ENCODE measurements at regions not wholly inside any gene's neighbourhood (a gene's known extent, or its start where the extent isn't known, plus 50 kb on each side); places are given as distances from the start of the nearest gene placed in this dataset.

- H3K4me1 ChIP-seq: no peaks in the 10 kb centered on the region
- H3K4me3 ChIP-seq: no peak overlapping the region
- H3K27ac ChIP-seq: no peak overlapping the region
- no peak for TF ChIP-seq CTCF (IDR thresholded peaks at IDR 0.05)
- H3K27me3 ChIP-seq (ENCODE audit: low read depth): no peaks in the 10 kb centered on the region
- intact Hi-C loops (cut with DNase I): no loop called here
- ATAC-seq: no peak
- no peaks in the 10 kb centered on the region for H3K36me3 ChIP-seq
- H3K9me3 ChIP-seq: no peaks in the 10 kb centered on the region
- DNase-seq: no peak
Observed at GRCh38 chr6:140027219-140027618, 652.8 kb upstream of the CITED2 start.

DNA sequence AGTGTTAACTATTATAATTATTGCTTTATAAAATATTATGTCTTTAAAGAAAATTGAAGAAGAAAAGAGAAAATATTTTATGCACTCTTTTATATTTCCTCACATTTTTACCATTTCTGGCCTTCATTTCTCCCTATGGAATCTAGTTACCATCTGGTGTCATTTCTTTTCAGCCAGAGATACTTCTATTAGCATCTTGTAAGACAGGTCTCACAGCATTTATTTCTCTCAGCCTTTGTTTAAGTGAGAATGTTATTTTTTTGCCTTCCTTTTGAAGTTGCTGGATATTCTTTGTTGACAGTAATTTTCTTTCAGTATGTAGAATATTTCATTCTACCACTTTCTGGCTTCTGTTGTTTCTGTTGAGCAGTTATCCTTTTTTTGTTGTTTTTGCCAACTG lies 652.1 kb upstream of the CITED2 start:
- H3K9me3 ChIP-seq: no peaks in the 10 kb centered on the region
- no peaks in the 10 kb centered on the region for H3K4me1 ChIP-seq
- no peaks in the 10 kb centered on the region for H3K27me3 ChIP-seq (ENCODE audit: low read depth)
- H3K4me3 ChIP-seq: no peak overlapping the region
- TF ChIP-seq CTCF (IDR thresholded peaks at IDR 0.05): no peak
- no peak overlapping the region for H3K27ac ChIP-seq
- DNase-seq (no peak), ATAC-seq (no peak)
- intact Hi-C loops (cut with DNase I): no loop called here
- no peaks in the 10 kb centered on the region for H3K36me3 ChIP-seq

DNA sequence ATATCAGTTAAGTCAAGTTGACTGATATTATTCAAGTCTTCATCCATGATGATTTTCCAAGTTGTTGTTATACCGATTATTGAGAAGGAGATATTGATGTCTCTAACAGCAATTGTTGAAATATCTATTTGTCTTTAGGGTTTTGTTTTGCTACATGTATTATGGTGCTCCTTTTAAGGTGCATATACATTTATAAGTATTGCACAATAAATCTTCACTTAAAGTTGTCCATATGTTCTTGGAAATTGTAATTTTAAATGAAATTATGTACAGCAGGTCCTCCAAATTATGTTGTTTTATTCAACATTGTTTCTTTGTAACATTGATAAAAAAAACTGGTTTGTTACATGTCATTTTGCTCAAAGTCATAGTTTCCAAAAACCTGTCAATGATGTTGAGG lies 650.7 kb upstream of the CITED2 start:
- no peak for TF ChIP-seq CTCF (IDR thresholded peaks at IDR 0.05)
- ATAC-seq (no peak), DNase-seq (no peak)
- Histone ChIP-seq H3K4me1 (no peaks in the 10 kb centered on the region), H3K4me3 (no peak overlapping the region), H3K27me3 (ENCODE audit: low read depth) (no peaks in the 10 kb centered on the region), H3K9me3 (peaks cover 9% of the 10 kb centered on the region), H3K27ac (no peak overlapping the region), H3K36me3 (no peaks in the 10 kb centered on the region)
- intact Hi-C loops (cut with DNase I): no loop called here

GRCh38 chr6:140020207-140020791 lies 645.9 kb upstream of the CITED2 start:
- ATAC-seq (no peak), DNase-seq (no peak)
- no peak for TF ChIP-seq CTCF (IDR thresholded peaks at IDR 0.05)
- Histone ChIP-seq H3K36me3 (no peaks in the 10 kb centered on the region), H3K27me3 (ENCODE audit: low read depth) (no peaks in the 10 kb centered on the region), H3K4me3 (no peak overlapping the region), H3K9me3 (peaks cover 13% of the 10 kb centered on the region), H3K4me1 (no peaks in the 10 kb centered on the region), H3K27ac (no peak overlapping the region)
- intact Hi-C loops (cut with DNase I): no loop called here

- ATAC-seq (no peak), DNase-seq (no peak)
- intact Hi-C loops (cut with DNase I): no loop called here
- H3K4me3 ChIP-seq: no peak overlapping the region
- H3K36me3 ChIP-seq: no peaks in the 10 kb centered on the region
- H3K9me3 ChIP-seq: peaks cover 13% of the 10 kb centered on the region
- H3K27me3 ChIP-seq (ENCODE audit: low read depth): no peaks in the 10 kb centered on the region
- H3K4me1 ChIP-seq: no peaks in the 10 kb centered on the region
- no peak overlapping the region for H3K27ac ChIP-seq
- TF ChIP-seq CTCF (IDR thresholded peaks at IDR 0.05): no peak
Observed at GRCh38 chr6:140018588-140018987, 644.1 kb upstream of the CITED2 start.

- no peak overlapping the region for H3K27ac ChIP-seq
- H3K4me1 ChIP-seq: no peaks in the 10 kb centered on the region
- ATAC-seq (no peak), DNase-seq (no peak)
- TF ChIP-seq CTCF (IDR thresholded peaks at IDR 0.05): no peak
- no peaks in the 10 kb centered on the region for H3K36me3 ChIP-seq
- intact Hi-C loops (cut with DNase I): no loop called here
- no peak overlapping the region for H3K4me3 ChIP-seq
- H3K27me3 ChIP-seq (ENCODE audit: low read depth): no peaks in the 10 kb centered on the region
- peaks cover 13% of the 10 kb centered on the region for H3K9me3 ChIP-seq
Observed at GRCh38 chr6:140017470-140017869, 643.0 kb upstream of the CITED2 start.

Data from lower lobe of right lung (tissue), 2 donors.